ENCODE measurements at regions not wholly inside any gene's neighbourhood (a gene's known extent, or its start where the extent isn't known, plus 50 kb on each side); places are given as distances from the start of the nearest gene placed in this dataset.

- peaks cover 0 to 9% (median 0%) of the 10 kb centered on the region in 5 donors for H3K4me1 ChIP-seq (ENCODE audit: control insufficient read depth in 5 of 5, insufficient read depth in 5 of 5, low read length in 5 of 5)
- TF ChIP-seq CTCF (IDR thresholded peaks at IDR 0.05; ENCODE audit: control extremely low read depth, extremely low read depth): no peak
- 70 to 80% methylated on average over 2 of the region's 2 CpGs for WGBS, 2 donors
- H3K9me3 ChIP-seq (ENCODE audit: control insufficient read depth in 4 of 4, insufficient read depth in 3 of 4, low read length in 3 of 4): peaks cover 0 to 2% (median 0%) of the 10 kb centered on the region in 4 donors
- no peak overlapping the region for H3K27ac ChIP-seq (ENCODE audit: low read depth in 1 of 2, low read length in 1 of 2)
- ATAC-seq (ENCODE audit: insufficient read depth, low FRiP score): no peak
- no peaks in the 10 kb centered on the region for H3K36me3 ChIP-seq (ENCODE audit: control insufficient read depth in 4 of 4, insufficient read depth in 4 of 4, low read length in 4 of 4)
- no peak overlapping the region for H3K9ac ChIP-seq (ENCODE audit: insufficient read depth in 1 of 2, low read length in 2 of 2)
- no peak overlapping the region for H3K4me3 ChIP-seq
- no peaks in the 10 kb centered on the region for H3K27me3 ChIP-seq (ENCODE audit: control insufficient read depth in 3 of 3, insufficient read depth in 3 of 3, low read length in 2 of 3)
- DNase-seq: no peak
Observed at GRCh38 chr1:29393451-29393826, 157.1 kb downstream of the PTPRU start.

- WGBS, 2 donors: 66 to 69% methylated on average over 7 of the region's 7 CpGs
- DNase-seq (no peak), ATAC-seq (ENCODE audit: insufficient read depth, low FRiP score) (no peak)
- H3K27ac ChIP-seq (ENCODE audit: low read depth in 1 of 2, low read length in 1 of 2): no peak overlapping the region
- H3K4me3 ChIP-seq: no peak overlapping the region
- peaks cover 0 to 2% (median 2%) of the 10 kb centered on the region in 3 donors for H3K27me3 ChIP-seq (ENCODE audit: control insufficient read depth in 3 of 3, insufficient read depth in 3 of 3, low read length in 2 of 3)
- no peak for TF ChIP-seq CTCF (IDR thresholded peaks at IDR 0.05; ENCODE audit: control extremely low read depth, extremely low read depth)
- H3K9ac ChIP-seq (ENCODE audit: insufficient read depth in 1 of 2, low read length in 2 of 2): no peak overlapping the region
- peaks cover 0 to 2% (median 0%) of the 10 kb centered on the region in 4 donors for H3K9me3 ChIP-seq (ENCODE audit: control insufficient read depth in 4 of 4, insufficient read depth in 3 of 4, low read length in 3 of 4)
- no peaks in the 10 kb centered on the region for H3K36me3 ChIP-seq (ENCODE audit: control insufficient read depth in 4 of 4, insufficient read depth in 4 of 4, low read length in 4 of 4)
- peaks cover 0 to 9% (median 0%) of the 10 kb centered on the region in 5 donors for H3K4me1 ChIP-seq (ENCODE audit: control insufficient read depth in 5 of 5, insufficient read depth in 5 of 5, low read length in 5 of 5)
Observed at GRCh38 chr1:29392486-29393450, 156.4 kb downstream of the PTPRU start.

GRCh38 chr1:29392036-29392435 lies 155.7 kb downstream of the PTPRU start:
- Histone ChIP-seq H3K4me1 (ENCODE audit: control insufficient read depth in 5 of 5, insufficient read depth in 5 of 5, low read length in 5 of 5) (peaks cover 0 to 9% (median 0%) of the 10 kb centered on the region in 5 donors), H3K9me3 (ENCODE audit: control insufficient read depth in 4 of 4, insufficient read depth in 3 of 4, low read length in 3 of 4) (peaks cover 0 to 2% (median 0%) of the 10 kb centered on the region in 4 donors), H3K27me3 (ENCODE audit: control insufficient read depth in 3 of 3, insufficient read depth in 3 of 3, low read length in 2 of 3) (peaks cover 0 to 2% (median 2%) of the 10 kb centered on the region in 3 donors), H3K27ac (ENCODE audit: low read depth in 1 of 2, low read length in 1 of 2) (no peak overlapping the region), H3K9ac (ENCODE audit: insufficient read depth in 1 of 2, low read length in 2 of 2) (no peak overlapping the region), H3K36me3 (ENCODE audit: control insufficient read depth in 4 of 4, insufficient read depth in 4 of 4, low read length in 4 of 4) (no peaks in the 10 kb centered on the region), H3K4me3 (no peak overlapping the region)
- DNase-seq (no peak), ATAC-seq (ENCODE audit: insufficient read depth, low FRiP score) (no peak)
- no peak for TF ChIP-seq CTCF (IDR thresholded peaks at IDR 0.05; ENCODE audit: control extremely low read depth, extremely low read depth)
- WGBS, 2 donors: 60 to 61% methylated on average over 3 of the region's 3 CpGs
